ENCODE measurements at regions not wholly inside any gene's neighbourhood (a gene's known extent, or its start where the extent isn't known, plus 50 kb on each side); places are given as distances from the start of the nearest gene placed in this dataset.
"Not testable (repeated sequence)": the region's sequence is repeated elsewhere in the genome, so short reads cannot be mapped to it uniquely, and the experiment has no call there.

DNA sequence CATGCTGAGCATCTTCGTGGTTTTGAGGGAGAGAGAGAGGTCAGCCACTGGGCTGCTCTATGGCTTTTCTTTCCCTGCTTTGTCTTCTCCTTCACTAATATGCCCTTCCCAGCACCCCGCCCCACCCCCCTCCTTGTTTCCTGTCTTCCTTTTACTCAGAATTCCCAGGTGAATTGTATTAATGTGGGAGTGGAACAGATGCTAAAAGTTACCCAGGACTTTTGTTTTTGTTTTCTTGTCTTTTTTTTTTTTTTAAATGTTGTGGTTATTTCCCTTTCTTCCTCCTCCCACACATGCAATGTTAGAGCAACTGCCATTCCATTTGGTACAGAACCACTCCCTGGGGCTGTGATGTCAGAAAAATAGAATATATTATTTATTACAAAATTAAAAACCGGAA is 442.7 kb upstream of the CD180 start:
- no peaks in the 10 kb centered on the region for H3K4me1 ChIP-seq (ENCODE audit: control insufficient read depth, low read length)
- H3K79me2 ChIP-seq (ENCODE audit: control insufficient read depth, low read length), result no peaks in the 10 kb centered on the region
- H3K4me3 ChIP-seq (ENCODE audit: low read length), result no peak overlapping the region
- no peaks in the 10 kb centered on the region for H3K9me2 ChIP-seq (replicated peaks; ENCODE audit: control insufficient read depth, low read length)
- H3F3A ChIP-seq (ENCODE audit: control insufficient read depth, insufficient read depth), result no peaks in the 10 kb centered on the region
- H3K27ac ChIP-seq (ENCODE audit: low read depth, low read length), result no peak overlapping the region
- H4K20me1 ChIP-seq (ENCODE audit: control insufficient read depth, insufficient read depth, low read depth, low read length), result no peaks in the 10 kb centered on the region
- no peaks in the 10 kb centered on the region for H3K27me3 ChIP-seq (ENCODE audit: control insufficient read depth, low read length)
- no peaks in the 10 kb centered on the region for H3K9me3 ChIP-seq (ENCODE audit: control insufficient read depth, insufficient read depth, low read length)
- TF ChIP-seq, protein P1, sequence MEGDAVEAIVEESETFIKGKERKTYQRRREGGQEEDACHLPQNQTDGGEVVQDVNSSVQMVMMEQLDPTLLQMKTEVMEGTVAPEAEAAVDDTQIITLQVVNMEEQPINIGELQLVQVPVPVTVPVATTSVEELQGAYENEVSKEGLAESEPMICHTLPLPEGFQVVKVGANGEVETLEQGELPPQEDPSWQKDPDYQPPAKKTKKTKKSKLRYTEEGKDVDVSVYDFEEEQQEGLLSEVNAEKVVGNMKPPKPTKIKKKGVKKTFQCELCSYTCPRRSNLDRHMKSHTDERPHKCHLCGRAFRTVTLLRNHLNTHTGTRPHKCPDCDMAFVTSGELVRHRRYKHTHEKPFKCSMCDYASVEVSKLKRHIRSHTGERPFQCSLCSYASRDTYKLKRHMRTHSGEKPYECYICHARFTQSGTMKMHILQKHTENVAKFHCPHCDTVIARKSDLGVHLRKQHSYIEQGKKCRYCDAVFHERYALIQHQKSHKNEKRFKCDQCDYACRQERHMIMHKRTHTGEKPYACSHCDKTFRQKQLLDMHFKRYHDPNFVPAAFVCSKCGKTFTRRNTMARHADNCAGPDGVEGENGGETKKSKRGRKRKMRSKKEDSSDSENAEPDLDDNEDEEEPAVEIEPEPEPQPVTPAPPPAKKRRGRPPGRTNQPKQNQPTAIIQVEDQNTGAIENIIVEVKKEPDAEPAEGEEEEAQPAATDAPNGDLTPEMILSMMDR (IDR thresholded peaks at IDR 0.05; ENCODE audit: low read depth, low read length, poor library complexity, severe bottlenecking), result no peak
- TF ChIP-seq EZH2phosphoT487 (IDR thresholded peaks at IDR 0.05; ENCODE audit: borderline replicate concordance, low read length), result no peak
- H3K36me3 ChIP-seq (ENCODE audit: control insufficient read depth, low read length), result no peaks in the 10 kb centered on the region
- no peak overlapping the region for H3K4me2 ChIP-seq (ENCODE audit: low read length)

DNA sequence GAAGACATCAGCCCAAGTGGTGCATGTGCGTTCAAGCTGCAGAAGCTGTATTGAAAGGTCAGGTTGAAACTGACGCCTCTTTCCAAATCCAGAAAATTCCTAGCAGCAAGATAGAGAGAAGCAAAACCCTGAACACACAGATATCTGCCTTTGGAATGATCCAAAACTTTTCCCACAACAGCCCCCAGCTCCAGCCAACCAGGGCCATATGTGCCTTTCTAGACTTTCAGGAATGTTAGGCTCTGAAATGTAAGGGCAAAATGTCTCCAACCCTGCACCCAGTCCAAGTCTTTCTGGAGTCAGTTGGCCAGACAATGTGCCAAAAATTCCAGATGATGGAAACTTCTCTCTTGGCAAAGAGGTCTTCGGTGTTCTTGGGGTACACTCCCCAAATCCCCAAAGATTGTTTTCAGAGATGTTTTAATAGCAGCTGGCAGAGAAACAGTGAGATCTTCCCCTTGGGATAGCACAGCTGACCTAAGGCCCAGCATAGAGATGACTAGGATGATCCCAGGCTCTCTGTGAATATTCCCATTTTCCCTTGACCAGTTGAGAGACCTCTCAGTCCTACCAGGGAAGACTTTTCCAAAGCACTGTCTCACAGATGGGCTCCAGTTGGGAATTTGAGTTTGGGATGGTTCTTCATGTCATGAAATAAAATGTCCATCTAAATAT is 440.4 kb upstream of the CD180 start:
- H3K27me3 ChIP-seq (ENCODE audit: control insufficient read depth, low read length), result no peaks in the 10 kb centered on the region
- H4K20me1 ChIP-seq (ENCODE audit: control insufficient read depth, insufficient read depth, low read depth, low read length), result no peaks in the 10 kb centered on the region
- H3K27ac ChIP-seq (ENCODE audit: low read depth, low read length), result no peak overlapping the region
- no peaks in the 10 kb centered on the region for H3K4me1 ChIP-seq (ENCODE audit: control insufficient read depth, low read length)
- H3K9me3 ChIP-seq (ENCODE audit: control insufficient read depth, insufficient read depth, low read length), result no peaks in the 10 kb centered on the region
- H3K4me2 ChIP-seq (ENCODE audit: low read length), result no peak overlapping the region
- no peaks in the 10 kb centered on the region for H3K36me3 ChIP-seq (ENCODE audit: control insufficient read depth, low read length)
- no peaks in the 10 kb centered on the region for H3K79me2 ChIP-seq (ENCODE audit: control insufficient read depth, low read length)
- H3K4me3 ChIP-seq (ENCODE audit: low read length), result no peak overlapping the region
- H3F3A ChIP-seq (ENCODE audit: control insufficient read depth, insufficient read depth), result no peaks in the 10 kb centered on the region
- no peaks in the 10 kb centered on the region for H3K9me2 ChIP-seq (replicated peaks; ENCODE audit: control insufficient read depth, low read length)
- no peak for TF ChIP-seq EZH2phosphoT487 (IDR thresholded peaks at IDR 0.05; ENCODE audit: borderline replicate concordance, low read length)
- TF ChIP-seq, protein P1 (IDR thresholded peaks at IDR 0.05; ENCODE audit: low read depth, low read length, poor library complexity, severe bottlenecking), result no peak

DNA sequence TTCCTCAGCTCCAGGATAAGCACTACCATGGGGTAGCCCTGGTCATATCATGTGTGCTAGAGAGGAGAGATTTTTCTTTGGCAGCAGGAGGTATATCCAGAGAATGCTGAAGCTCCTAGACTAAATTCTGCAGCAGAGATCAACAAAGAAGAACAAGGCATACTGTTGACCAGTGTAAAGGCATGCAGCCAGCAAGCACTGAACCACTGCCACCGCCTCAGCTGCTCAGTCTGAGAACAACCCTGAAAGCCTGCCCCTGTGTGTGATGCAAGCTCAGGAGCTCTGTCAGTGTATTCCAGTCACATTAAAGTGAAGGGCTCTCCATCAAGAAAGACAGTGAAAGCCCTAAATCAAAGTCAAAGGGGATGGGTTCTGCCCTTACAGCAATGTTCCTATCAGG is 439.5 kb upstream of the CD180 start:
- H3K4me2 ChIP-seq (ENCODE audit: low read length), result no peak overlapping the region
- no peak overlapping the region for H3K4me3 ChIP-seq (ENCODE audit: low read length)
- H3K27me3 ChIP-seq (ENCODE audit: control insufficient read depth, low read length), result no peaks in the 10 kb centered on the region
- TF ChIP-seq, protein P1 (IDR thresholded peaks at IDR 0.05; ENCODE audit: low read depth, low read length, poor library complexity, severe bottlenecking), result no peak
- TF ChIP-seq EZH2phosphoT487 (IDR thresholded peaks at IDR 0.05; ENCODE audit: borderline replicate concordance, low read length), result no peak
- no peaks in the 10 kb centered on the region for H3F3A ChIP-seq (ENCODE audit: control insufficient read depth, insufficient read depth)
- no peaks in the 10 kb centered on the region for H3K4me1 ChIP-seq (ENCODE audit: control insufficient read depth, low read length)
- no peaks in the 10 kb centered on the region for H3K79me2 ChIP-seq (ENCODE audit: control insufficient read depth, low read length)
- no peaks in the 10 kb centered on the region for H3K36me3 ChIP-seq (ENCODE audit: control insufficient read depth, low read length)
- H4K20me1 ChIP-seq (ENCODE audit: control insufficient read depth, insufficient read depth, low read depth, low read length), result no peaks in the 10 kb centered on the region
- no peak overlapping the region for H3K27ac ChIP-seq (ENCODE audit: low read depth, low read length)
- H3K9me3 ChIP-seq (ENCODE audit: control insufficient read depth, insufficient read depth, low read length), result no peaks in the 10 kb centered on the region
- H3K9me2 ChIP-seq (replicated peaks; ENCODE audit: control insufficient read depth, low read length), result no peaks in the 10 kb centered on the region

DNA sequence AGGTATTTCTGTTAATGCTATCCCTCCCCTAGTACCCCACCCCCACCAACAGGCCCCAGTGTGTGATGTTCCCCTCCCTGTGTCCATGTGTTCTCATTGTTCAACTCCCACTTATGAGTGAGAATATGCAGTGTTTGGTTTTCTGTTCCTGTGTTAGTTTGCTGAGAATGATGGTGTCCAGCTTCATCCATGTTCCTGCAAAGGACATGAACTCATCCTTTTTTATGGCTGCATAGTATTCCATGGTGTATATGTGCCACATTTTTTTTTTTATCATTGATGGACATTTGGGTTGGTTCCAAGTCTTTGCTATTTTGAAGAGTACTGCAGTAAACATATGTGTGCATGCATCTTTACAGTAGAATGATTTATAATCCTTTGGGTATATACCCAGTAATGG is 430.5 kb upstream of the CD180 start:
- H3K9me3 ChIP-seq (ENCODE audit: control insufficient read depth, insufficient read depth, low read length); H4K20me1 ChIP-seq (ENCODE audit: control insufficient read depth, insufficient read depth, low read depth, low read length); H3K4me2 ChIP-seq (ENCODE audit: low read length); H3K27ac ChIP-seq (ENCODE audit: low read depth, low read length); H3F3A ChIP-seq (ENCODE audit: control insufficient read depth, insufficient read depth); H3K4me3 ChIP-seq (ENCODE audit: low read length); H3K9me2 ChIP-seq (replicated peaks; ENCODE audit: control insufficient read depth, low read length); H3K27me3 ChIP-seq (ENCODE audit: control insufficient read depth, low read length); H3K4me1 ChIP-seq (ENCODE audit: control insufficient read depth, low read length); H3K36me3 ChIP-seq (ENCODE audit: control insufficient read depth, low read length); H3K79me2 ChIP-seq (ENCODE audit: control insufficient read depth, low read length): not testable (repeated sequence)

Data from DOHH2 (cell line).